ENCODE measurements at regions not wholly inside any gene's neighbourhood (a gene's known extent, or its start where the extent isn't known, plus 50 kb on each side); places are given as distances from the start of the nearest gene placed in this dataset.

DNA sequence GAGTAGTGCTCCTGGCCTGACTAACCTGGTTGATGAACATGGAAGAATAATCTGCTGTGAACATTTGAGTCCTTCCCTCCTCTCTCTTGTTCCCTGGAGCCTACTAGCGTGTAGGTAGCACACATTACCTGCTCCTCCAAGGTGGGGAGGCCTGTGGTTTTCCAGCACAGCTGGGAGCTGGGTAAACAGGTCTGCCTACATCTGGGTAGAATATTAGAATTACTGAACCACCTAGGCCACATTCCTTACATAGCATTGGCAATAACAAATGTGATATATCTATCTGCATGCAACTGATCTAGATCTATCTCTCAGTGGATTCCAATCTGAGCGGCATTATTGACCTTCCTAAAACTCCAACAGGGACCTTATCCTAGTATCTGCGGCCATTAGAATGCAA is 151.0 kb upstream of the ZNF366 start:
- TF ChIP-seq, protein P1, sequence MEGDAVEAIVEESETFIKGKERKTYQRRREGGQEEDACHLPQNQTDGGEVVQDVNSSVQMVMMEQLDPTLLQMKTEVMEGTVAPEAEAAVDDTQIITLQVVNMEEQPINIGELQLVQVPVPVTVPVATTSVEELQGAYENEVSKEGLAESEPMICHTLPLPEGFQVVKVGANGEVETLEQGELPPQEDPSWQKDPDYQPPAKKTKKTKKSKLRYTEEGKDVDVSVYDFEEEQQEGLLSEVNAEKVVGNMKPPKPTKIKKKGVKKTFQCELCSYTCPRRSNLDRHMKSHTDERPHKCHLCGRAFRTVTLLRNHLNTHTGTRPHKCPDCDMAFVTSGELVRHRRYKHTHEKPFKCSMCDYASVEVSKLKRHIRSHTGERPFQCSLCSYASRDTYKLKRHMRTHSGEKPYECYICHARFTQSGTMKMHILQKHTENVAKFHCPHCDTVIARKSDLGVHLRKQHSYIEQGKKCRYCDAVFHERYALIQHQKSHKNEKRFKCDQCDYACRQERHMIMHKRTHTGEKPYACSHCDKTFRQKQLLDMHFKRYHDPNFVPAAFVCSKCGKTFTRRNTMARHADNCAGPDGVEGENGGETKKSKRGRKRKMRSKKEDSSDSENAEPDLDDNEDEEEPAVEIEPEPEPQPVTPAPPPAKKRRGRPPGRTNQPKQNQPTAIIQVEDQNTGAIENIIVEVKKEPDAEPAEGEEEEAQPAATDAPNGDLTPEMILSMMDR (optimal IDR thresholded peaks at IDR 0.05 in 1 of 3, IDR thresholded peaks at IDR 0.05 in 1 of 3, conservative IDR thresholded peaks at IDR 0.05 in 1 of 3; ENCODE audit: extremely low read depth in 1 of 3, insufficient read depth in 2 of 3, low read length in 3 of 3) = no peak
- no peak for TF ChIP-seq EZH2 (IDR thresholded peaks at IDR 0.05; ENCODE audit: low read length)
